Right cardiac atrium (tissue), 5 donors: ENCODE measurements at regions not wholly inside any gene's neighbourhood (a gene's known extent, or its start where the extent isn't known, plus 50 kb on each side); places are given as distances from the start of the nearest gene placed in this dataset.

Source experiments
- ATAC-seq, 2 donors: fragments of 200-7000 bp; cut with Tn5 transposase; one replicate each; pipeline versions ENCODE4 v1.8.0 to v1.9.1; 2020; ENCODE audit warnings: moderate library complexity in 2 of 2, mild to moderate bottlenecking in 1 of 2
- DNase-seq, 3 donors: peaks; one replicate each; pipeline ENCODE4 v3.0.0-alpha.2; 2020
- H3K27ac ChIP-seq: one replicate; pipeline ENCODE4 v1.5.1; 2013; ENCODE audit warnings: mild to moderate bottlenecking, low read length, control low read depth, moderate library complexity
- H3K27me3 ChIP-seq: one replicate; pipeline ENCODE4 v1.6.1; 2013; ENCODE audit not compliant: control insufficient read depth, insufficient read depth
- H3K4me1 ChIP-seq: one replicate; pipeline ENCODE4 v1.6.1; 2013; ENCODE audit warnings: low read length; ENCODE audit not compliant: control insufficient read depth, insufficient read depth
- H3K4me3 ChIP-seq: one replicate; pipeline ENCODE4 v1.5.1; 2013; ENCODE audit warnings: low read length, control low read depth
- H3K9me3 ChIP-seq: one replicate; pipeline ENCODE4 v1.6.1; 2013; ENCODE audit warnings: low read length; ENCODE audit not compliant: control insufficient read depth
- WGBS: extraction: QIAGEN DNeasy Blood & Tissue Kit; methylation state at CpG from one replicate; pipeline ENCODE4 v1.1.7; 2013; 5-methylcytosine and 5-hydroxymethylcytosine counted together
- intact Hi-C, 4 donors: fragments of 100-400 bp; cut with DNase I; formaldehyde crosslinking; loops; one replicate each; pipeline versions ENCODE4 v1.11.0 to v1.14.0; 2022 to 2023
- donor health status: healthy with polysubstance abuse.
- donor health status: DM: no; HTN: yes; CAD: no.
- donor health status: DM: no; HTN: no; CAD: no.
- donor health status: DM: no; HTN: yes; CAD: no; lungs with severe emphysema.
- donor health status: DM: yes; HTN: yes; CAD: no.

DNA sequence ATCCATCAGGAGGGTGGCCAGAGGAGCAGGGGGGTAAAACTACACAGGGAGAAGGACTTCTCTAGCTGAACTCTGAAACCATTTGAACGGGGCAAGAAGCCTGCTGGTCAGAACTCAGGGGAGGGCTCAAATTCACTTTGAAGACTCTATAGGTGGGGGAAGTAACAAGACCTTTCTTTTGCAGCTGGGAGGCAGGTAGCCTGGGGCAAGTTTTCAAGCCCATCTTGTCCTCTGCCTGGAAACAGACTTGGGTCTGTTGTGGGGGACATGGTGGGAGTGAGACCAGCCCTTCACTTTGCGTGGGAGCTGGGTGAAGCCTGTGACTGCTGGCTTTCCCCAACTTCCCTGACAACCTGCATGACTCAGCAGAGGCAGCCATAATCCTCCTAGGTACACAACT, 312.3 kb downstream of the SPRY1 start:
- Histone ChIP-seq H3K27ac (no peak overlapping the region), H3K9me3 (no peaks in the 10 kb centered on the region), H3K27me3 (no peaks in the 10 kb centered on the region), H3K4me3 (no peak overlapping the region), H3K4me1 (no peaks in the 10 kb centered on the region)
- intact Hi-C loops, result no loop called here
- DNase-seq (no peak), ATAC-seq (no peak)
- WGBS, result 92% methylated on average over 2 of the region's 2 CpGs

DNA sequence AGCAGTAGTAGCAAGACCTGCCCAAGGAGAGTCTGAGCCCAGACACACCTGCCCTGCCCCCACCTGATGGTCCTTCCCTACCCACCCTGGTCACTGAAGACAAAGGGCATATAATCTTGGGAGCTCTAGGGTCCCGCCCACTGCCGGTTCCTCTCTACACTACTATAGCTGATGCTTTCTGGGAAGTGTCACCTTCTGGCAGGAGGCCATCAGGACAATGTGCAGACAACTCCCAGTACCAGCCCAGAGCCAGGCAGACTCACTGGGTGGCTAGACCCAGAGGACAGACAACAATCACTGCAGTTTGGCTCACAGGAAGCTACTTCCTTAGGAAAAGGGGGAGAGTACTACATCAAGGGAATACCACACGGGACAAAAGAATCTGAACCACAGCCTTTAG, 312.7 kb downstream of the SPRY1 start:
- DNase-seq (peak in 1 of 3 donors; percentile 11), ATAC-seq (no peak)
- Histone ChIP-seq H3K27ac (no peak overlapping the region), H3K9me3 (no peaks in the 10 kb centered on the region), H3K4me3 (no peak overlapping the region), H3K27me3 (no peaks in the 10 kb centered on the region), H3K4me1 (no peaks in the 10 kb centered on the region)
- intact Hi-C loops, result no loop called here
- WGBS, result 83% methylated on average over 3 of the region's 3 CpGs

DNA sequence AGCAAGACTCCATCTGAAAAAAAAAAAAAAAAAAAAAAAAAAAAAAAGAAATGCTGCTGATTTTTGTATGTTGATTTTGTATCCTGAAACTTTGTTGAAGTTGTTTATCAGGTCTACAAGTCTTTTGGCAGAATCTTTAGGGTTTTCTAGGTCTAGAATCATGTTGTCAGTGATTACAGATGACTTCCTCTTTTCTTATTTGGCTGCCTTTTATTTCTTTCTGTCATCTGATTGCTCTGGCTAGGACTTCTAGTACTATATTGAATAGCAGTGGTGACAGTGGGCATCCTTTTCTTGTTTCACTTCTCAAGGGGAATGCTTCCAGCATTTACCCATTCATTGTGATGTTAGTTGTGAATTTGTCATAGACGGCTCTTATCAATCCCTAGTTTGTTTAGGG, 334.4 kb downstream of the SPRY1 start:
- Histone ChIP-seq H3K9me3 (no peaks in the 10 kb centered on the region), H3K27me3 (no peaks in the 10 kb centered on the region), H3K4me1 (no peaks in the 10 kb centered on the region), H3K4me3 (no peak overlapping the region), H3K27ac (no peak overlapping the region)
- intact Hi-C loops, result no loop called here
- DNase-seq (no peak), ATAC-seq (no peak)
- 31% methylated on average over 1 of the region's 1 CpG for WGBS

DNA sequence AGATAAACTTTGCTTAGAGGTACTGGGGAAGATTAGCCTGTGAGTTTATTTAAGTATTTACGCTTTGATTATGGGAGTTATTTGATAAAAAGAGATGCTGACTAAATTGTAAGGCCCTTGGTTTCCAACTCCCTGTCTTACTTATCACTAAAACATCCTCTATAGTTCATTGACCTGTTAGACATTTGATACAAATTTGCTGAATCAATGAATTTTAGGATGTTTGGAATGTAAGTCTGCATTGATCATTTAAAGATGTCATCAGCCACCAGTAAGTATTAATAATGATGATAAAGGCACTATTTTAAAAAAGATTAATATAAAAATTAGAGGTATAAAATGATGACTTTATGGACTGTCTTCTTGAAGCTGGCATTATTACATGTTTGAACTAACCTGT, 340.6 kb downstream of the SPRY1 start:
- no peak overlapping the region for H3K27ac ChIP-seq

DNA sequence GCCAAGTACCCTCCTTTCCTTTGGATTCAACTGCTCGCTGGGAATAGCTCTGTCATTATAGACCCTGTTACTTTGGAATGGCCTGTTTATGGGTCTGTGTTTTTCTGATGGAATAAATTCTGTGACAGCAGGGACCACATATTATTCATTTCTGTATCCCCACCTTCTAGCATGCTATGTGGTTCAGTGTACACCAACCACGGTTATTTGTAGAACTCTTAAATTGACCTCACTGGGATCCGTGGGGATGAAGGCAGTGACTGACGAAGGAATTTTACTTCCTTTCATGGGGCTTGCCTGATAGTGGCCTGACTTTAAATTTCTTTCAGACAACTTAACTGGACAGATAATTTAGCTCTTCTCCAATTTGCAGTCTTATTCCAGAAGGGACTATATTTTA, 343.2 kb downstream of the SPRY1 start:
- Histone ChIP-seq H3K4me3 (no peak overlapping the region), H3K27ac (no peak overlapping the region), H3K9me3 (no peaks in the 10 kb centered on the region), H3K27me3 (no peaks in the 10 kb centered on the region), H3K4me1 (peaks cover 1% of the 10 kb centered on the region)
- WGBS, result 92% methylated on average over 4 of the region's 4 CpGs
- no peak for ATAC-seq
- DNase-seq, result no peak
- intact Hi-C loops, result no loop called here

More for the DNA sequence above, 340.6 kb downstream of the SPRY1 start:
- Histone ChIP-seq H3K4me3 (no peak overlapping the region), H3K9me3 (no peaks in the 10 kb centered on the region), H3K27me3 (no peaks in the 10 kb centered on the region), H3K4me1 (no peaks in the 10 kb centered on the region)
- ATAC-seq (no peak), DNase-seq (no peak)
- WGBS, result 84% methylated on average over 1 of the region's 1 CpG
- intact Hi-C loops, result no loop called here

DNA sequence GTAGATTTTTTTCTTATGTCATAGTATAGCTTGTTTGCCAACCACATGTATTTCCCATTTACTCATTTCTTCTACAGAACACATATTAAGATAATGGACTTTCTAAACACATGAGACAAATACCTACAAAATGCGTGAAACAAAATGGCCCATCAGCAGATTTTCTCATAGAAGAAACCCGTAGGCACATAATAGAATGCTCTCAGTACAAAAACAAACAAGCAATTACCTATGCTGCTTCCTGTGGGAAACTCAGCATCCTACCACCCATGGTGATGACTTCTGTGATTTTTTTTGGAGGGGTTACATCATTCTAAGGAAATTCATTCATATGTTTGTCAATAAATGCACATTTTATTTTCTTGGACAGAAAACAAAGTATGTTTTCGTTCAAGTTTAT, 343.6 kb downstream of the SPRY1 start:
- Histone ChIP-seq H3K4me3 (no peak overlapping the region), H3K27ac (no peak overlapping the region), H3K27me3 (no peaks in the 10 kb centered on the region), H3K4me1 (peaks cover 4% of the 10 kb centered on the region), H3K9me3 (no peaks in the 10 kb centered on the region)
- DNase-seq (no peak), ATAC-seq (no peak)
- intact Hi-C loops, result no loop called here
- WGBS, result 79% methylated on average over 3 of the region's 3 CpGs

DNA sequence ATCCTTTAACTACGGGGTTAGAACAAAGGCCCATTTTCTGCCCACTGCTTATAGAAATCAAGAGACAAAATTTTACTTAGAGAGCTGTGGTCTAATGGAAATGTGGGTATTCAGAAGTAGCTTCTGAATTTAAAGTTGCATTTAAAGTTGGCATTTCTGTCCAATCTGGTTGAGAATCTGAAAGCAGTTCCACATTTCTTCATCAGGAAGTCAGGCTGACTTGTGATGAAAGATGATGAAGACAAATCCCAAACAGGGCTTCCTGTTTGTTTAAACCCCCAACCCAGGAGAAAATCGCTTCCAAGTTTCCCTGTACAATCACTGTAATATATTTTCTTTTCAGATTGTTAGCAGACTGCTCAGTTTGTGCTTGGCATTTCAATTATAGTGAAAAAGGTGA, 345.3 kb downstream of the SPRY1 start:
- intact Hi-C loops, result no loop called here
- Histone ChIP-seq H3K27ac (no peak overlapping the region), H3K9me3 (no peaks in the 10 kb centered on the region), H3K4me3 (no peak overlapping the region), H3K27me3 (no peaks in the 10 kb centered on the region), H3K4me1 (peaks cover 4% of the 10 kb centered on the region)
- DNase-seq (no peak), ATAC-seq (no peak)
- 40% methylated on average over 2 of the region's 2 CpGs for WGBS

DNA sequence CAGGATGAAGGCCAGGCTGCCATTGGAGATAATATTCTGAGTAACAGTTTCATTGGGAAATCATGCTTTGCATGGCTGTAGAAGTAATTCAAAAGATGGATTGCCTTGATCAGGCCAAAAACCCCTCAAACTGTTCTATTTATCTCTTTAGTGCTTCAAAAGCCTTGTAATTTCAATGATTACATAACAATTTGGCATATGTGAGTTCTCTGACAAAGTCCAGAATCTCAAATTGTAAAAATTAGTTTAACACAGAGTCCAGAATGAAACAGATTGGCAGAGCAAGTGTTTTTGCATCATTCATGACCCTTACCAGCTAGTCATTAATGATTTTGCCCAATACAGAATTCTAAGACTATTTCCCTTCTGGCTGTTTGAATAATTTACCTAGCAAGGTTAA, 347.3 kb downstream of the SPRY1 start:
- ATAC-seq, result peak; percentile 39 to 56
- Histone ChIP-seq H3K9me3 (no peaks in the 10 kb centered on the region), H3K27ac (no peak overlapping the region), H3K4me1 (peaks cover 4% of the 10 kb centered on the region), H3K27me3 (no peaks in the 10 kb centered on the region), H3K4me3 (no peak overlapping the region)
- no peak for DNase-seq
- intact Hi-C loops, result no loop called here

DNA sequence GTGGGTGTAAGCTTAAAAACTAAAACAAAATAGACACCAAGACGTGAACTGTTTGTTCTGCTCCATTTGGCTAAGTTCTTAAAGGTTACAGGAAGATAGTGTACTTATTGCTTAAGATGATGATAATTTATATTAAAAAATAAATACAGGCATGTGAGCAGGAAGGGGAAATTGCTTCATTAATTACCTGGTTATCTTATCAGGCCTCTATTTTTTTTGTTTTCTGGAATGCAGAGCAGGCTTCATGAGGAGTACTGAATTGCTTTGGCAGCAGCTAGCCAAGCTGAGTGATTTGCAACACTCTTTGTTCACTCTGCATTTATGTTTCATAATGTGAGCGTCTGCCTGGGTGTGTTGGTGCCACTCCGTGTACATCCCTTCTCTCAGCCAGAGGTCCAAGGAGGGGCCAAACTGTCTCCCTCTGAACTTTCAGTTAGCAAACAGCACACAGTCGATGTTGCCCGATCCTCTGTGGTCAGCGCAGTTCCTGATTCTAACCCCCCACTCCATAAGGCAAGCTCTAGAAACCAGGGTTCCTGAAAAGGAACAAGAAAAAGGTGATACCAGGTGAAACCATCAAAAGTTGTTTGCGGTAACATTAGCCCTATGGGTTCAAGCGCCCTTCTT, 348.2 kb downstream of the SPRY1 start:
- 41% methylated on average over 8 of the region's 8 CpGs for WGBS
- H3K27ac ChIP-seq, result peak overlapping the region; percentile 83
- H3K4me3 ChIP-seq, result no peak overlapping the region
- no peaks in the 10 kb centered on the region for H3K27me3 ChIP-seq
- peaks cover 4% of the 10 kb centered on the region for H3K4me1 ChIP-seq
- ATAC-seq (peak; percentile 87), DNase-seq (peak; percentile 41 to 60 (median 50))
- intact Hi-C loops, result loop anchor here in 1 of 4 donors (5.0 kb wide), 1 partner anchor 78 kb away; no protein-coding TSS in a partner anchor
- H3K9me3 ChIP-seq, result no peaks in the 10 kb centered on the region

DNA sequence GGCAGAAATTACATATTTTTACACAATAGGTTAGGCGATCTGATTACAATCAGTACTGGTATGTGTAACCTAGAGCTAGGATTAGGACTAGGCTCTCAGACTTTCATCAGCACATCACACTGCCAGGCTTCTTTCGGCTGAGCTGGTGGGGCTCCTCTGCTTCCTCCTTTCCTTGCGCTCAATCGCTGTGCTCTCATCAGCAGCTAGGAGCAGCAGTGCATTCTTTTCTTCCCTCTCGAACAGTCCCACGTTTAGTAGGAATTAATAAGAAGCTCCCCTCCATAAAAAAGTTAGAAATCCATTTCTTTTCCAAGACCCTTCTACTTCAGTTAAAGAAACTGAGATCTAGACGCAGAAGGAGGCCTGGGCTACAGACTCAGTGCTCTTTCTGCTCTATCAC, 350.4 kb downstream of the SPRY1 start:
- Histone ChIP-seq H3K27me3 (no peaks in the 10 kb centered on the region), H3K4me1 (peaks cover 4% of the 10 kb centered on the region), H3K9me3 (no peaks in the 10 kb centered on the region), H3K27ac (no peak overlapping the region), H3K4me3 (no peak overlapping the region)
- DNase-seq, result peak in 1 of 3 donors; percentile 44
- intact Hi-C loops, result loop anchor here in 1 of 4 donors (5.0 kb wide), 1 partner anchor 75 kb away; no protein-coding TSS in a partner anchor
- ATAC-seq, result peak in 1 of 2 donors; percentile 10
- 57% methylated on average over 7 of the region's 7 CpGs for WGBS

DNA sequence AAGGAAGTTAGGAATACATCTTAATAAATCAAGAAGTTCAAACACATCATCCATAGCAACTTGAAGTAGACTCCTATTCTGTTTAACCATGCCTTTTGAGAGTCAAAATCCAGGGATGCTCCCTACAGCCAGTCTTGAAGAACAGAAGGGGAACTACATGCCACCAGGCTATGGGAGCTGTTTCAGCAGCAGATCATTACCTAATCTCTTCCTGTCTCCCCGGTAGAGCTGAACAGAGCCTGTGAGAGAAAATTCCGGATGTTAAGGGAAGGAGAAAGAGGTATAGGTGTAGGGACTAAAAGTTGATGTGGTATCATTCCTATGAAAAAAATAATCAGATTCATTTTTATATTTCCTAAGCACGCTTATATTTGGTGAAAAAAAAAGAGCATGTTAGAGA, 352.2 kb downstream of the SPRY1 start:
- Histone ChIP-seq H3K9me3 (no peaks in the 10 kb centered on the region), H3K27me3 (no peaks in the 10 kb centered on the region), H3K27ac (peak overlapping the region; percentile 10), H3K4me3 (no peak overlapping the region), H3K4me1 (peaks cover 4% of the 10 kb centered on the region)
- intact Hi-C loops, result loop anchor here in 1 of 4 donors (5.0 kb wide), 1 partner anchor 73 kb away; no protein-coding TSS in a partner anchor
- ATAC-seq (no peak), DNase-seq (no peak)
- 48% methylated on average over 3 of the region's 3 CpGs for WGBS

DNA sequence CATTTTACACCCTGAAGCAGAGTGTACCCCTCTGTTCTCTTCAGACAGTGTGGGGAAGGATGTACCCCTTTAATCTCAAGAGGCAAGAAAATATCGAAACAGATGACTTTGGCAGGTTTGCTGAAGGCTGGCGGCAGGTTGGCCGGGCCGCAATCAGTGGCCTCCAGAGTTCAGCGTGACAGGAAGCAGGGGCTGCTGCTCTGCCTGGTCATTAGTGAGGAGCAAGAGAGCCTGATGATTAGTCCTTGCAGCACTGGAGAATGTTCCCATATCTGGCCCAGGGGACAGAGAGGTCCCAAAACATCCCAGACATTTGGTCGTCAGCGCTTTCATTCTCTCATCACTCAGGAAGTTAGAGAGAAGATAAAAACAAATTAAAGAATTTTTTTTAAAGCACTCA, 352.8 kb downstream of the SPRY1 start:
- Histone ChIP-seq H3K27me3 (no peaks in the 10 kb centered on the region), H3K4me3 (no peak overlapping the region), H3K9me3 (no peaks in the 10 kb centered on the region), H3K27ac (peak overlapping the region; percentile 29), H3K4me1 (peaks cover 4% of the 10 kb centered on the region)
- intact Hi-C loops, result loop anchor here in 1 of 4 donors (5.0 kb wide), 1 partner anchor 73 kb away; no protein-coding TSS in a partner anchor
- ATAC-seq, result peak; percentile 91 to 94
- peak; percentile 62 to 86 (median 84) for DNase-seq
- 26% methylated on average over 7 of the region's 7 CpGs for WGBS
